DND-41 (cell line): ENCODE measurements at regions not wholly inside any gene's neighbourhood (a gene's known extent, or its start where the extent isn't known, plus 50 kb on each side); places are given as distances from the start of the nearest gene placed in this dataset.
"Not testable (repeated sequence)": the region's sequence is repeated elsewhere in the genome, so short reads cannot be mapped to it uniquely, and the experiment has no call there.

ENCODE experiments used
- CTCF ChIP-seq: IDR thresholded peaks from 2 replicates; pipeline ENCODE4 v1.5.1; 2012; ENCODE audit warnings: borderline replicate concordance, low read length, moderate library complexity, mild to moderate bottlenecking; ENCODE audit not compliant: poor library complexity, severe bottlenecking; ENCODE audit errors: extremely low read depth
- EZH2 ChIP-seq: IDR thresholded peaks from 3 replicates; pipeline ENCODE4 v1.6.1; 2012; ENCODE audit warnings: borderline replicate concordance, low read depth, mild to moderate bottlenecking, moderate library complexity, low read length, inconsistent platforms; ENCODE audit not compliant: severe bottlenecking

GRCh38 chrX:94946137-94946536 is 1272.1 kb downstream of the FAM133A start:
- not testable (repeated sequence) for TF ChIP-seq CTCF, EZH2
